GM12878 (cell line): ENCODE measurements at regions not wholly inside any gene's neighbourhood (a gene's known extent, or its start where the extent isn't known, plus 50 kb on each side); places are given as distances from the start of the nearest gene placed in this dataset.

Experiments used
- EED ChIP-seq: sonication (generic); IDR thresholded peaks from 2 replicates; pipeline ENCODE4 v1.6.1; 2016; ENCODE audit warnings: antibody characterized with exemption, low read depth
- FOXK2 ChIP-seq: fragments of 450-650 bp; IDR thresholded peaks from 2 replicates; pipeline ENCODE4 v1.6.1; 2017; ENCODE audit warnings: mild to moderate bottlenecking, moderate library complexity
- MEF2A ChIP-seq: IDR thresholded peaks from 2 replicates; pipeline ENCODE4 v1.6.1; 2011; ENCODE audit warnings: low read depth, mild to moderate bottlenecking, low read length, moderate library complexity; ENCODE audit not compliant: insufficient read depth
- NBN ChIP-seq: fragments of 450-650 bp; IDR thresholded peaks from 2 replicates; pipeline ENCODE4 v1.6.1; 2016
- POLR2A ChIP-seq: IDR thresholded peaks from 2 replicates; pipeline ENCODE4 v1.6.1; 2011; ENCODE audit warnings: low read depth, mild to moderate bottlenecking, low read length
- POLR2AphosphoS2 ChIP-seq: IDR thresholded peaks from 2 replicates; pipeline ENCODE4 v1.6.1; 2011; ENCODE audit warnings: low read depth, mild to moderate bottlenecking, low read length, improper control_type of control experiment, moderate library complexity
- POU2F2 ChIP-seq: IDR thresholded peaks from 3 replicates; pipeline ENCODE4 v1.6.1; 2011; ENCODE audit warnings: low read depth, mild to moderate bottlenecking, low read length, borderline replicate concordance
- RAD21 ChIP-seq: IDR thresholded peaks from 2 replicates; pipeline ENCODE4 v1.6.1; 2011; ENCODE audit warnings: mild to moderate bottlenecking, low read depth, low read length, moderate library complexity; ENCODE audit not compliant: insufficient read depth
- SMC3 ChIP-seq: IDR thresholded peaks from 2 replicates; pipeline ENCODE4 v1.6.1; 2011; ENCODE audit warnings: low read length, improper control_type of control experiment, borderline replicate concordance
- SUPT20H ChIP-seq: IDR thresholded peaks from 2 replicates; pipeline ENCODE4 v1.6.1; 2011; ENCODE audit warnings: low read depth, mild to moderate bottlenecking, low read length, moderate library complexity, borderline replicate concordance; ENCODE audit not compliant: control insufficient read depth
- YBX1 ChIP-seq: fragments of 450-650 bp; IDR thresholded peaks from 2 replicates; pipeline ENCODE4 v1.6.1; 2016; ENCODE audit warnings: antibody characterized with exemption
- ZNF274 ChIP-seq: IDR thresholded peaks from one replicate; pipeline ENCODE4 v1.8.0; 2011; ENCODE audit not compliant: insufficient read length, insufficient read depth
- ZSCAN29 ChIP-seq: fragments of 450-650 bp; IDR thresholded peaks from 2 replicates; pipeline ENCODE4 v1.6.1; 2017; ENCODE audit warnings: mild to moderate bottlenecking, moderate library complexity
- TF ChIP-seq, protein P1 (sequence below): fragments of 450-650 bp; IDR thresholded peaks from 2 replicates; pipeline ENCODE4 v1.6.1; 2016; ENCODE audit warnings: mild to moderate bottlenecking, moderate library complexity, borderline replicate concordance

DNA sequence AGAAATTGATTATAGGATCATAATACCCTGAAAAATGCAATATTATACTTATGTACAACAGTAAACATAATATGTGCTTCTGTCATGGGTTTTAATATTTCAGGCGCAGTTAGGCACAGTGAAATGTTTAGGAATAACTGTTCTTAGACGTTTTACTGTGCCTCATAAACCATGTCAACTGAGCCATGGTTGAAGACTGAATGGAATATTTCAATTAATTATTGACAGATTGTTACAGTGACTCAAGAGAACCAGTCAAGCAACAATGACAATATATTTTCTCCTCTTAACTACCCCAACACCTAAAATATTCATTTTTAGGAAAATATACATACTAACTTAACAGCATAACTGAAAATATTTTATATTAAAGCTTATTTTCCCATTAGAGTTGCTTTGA, 852.7 kb upstream of the FRG1 start (continued):
- TF ChIP-seq POU2F2: no peak
- TF ChIP-seq SUPT20H: no peak
- no peak for TF ChIP-seq SMC3
- no peak for TF ChIP-seq EED
- TF ChIP-seq ZNF274: no peak
- no peak for TF ChIP-seq ZSCAN29
- TF ChIP-seq RAD21: no peak
- TF ChIP-seq NBN: no peak
- no peak for TF ChIP-seq MEF2A
- TF ChIP-seq POLR2AphosphoS2: no peak
- TF ChIP-seq POLR2A: no peak
- no peak for TF ChIP-seq FOXK2
- TF ChIP-seq YBX1: no peak
- TF ChIP-seq, protein P1, sequence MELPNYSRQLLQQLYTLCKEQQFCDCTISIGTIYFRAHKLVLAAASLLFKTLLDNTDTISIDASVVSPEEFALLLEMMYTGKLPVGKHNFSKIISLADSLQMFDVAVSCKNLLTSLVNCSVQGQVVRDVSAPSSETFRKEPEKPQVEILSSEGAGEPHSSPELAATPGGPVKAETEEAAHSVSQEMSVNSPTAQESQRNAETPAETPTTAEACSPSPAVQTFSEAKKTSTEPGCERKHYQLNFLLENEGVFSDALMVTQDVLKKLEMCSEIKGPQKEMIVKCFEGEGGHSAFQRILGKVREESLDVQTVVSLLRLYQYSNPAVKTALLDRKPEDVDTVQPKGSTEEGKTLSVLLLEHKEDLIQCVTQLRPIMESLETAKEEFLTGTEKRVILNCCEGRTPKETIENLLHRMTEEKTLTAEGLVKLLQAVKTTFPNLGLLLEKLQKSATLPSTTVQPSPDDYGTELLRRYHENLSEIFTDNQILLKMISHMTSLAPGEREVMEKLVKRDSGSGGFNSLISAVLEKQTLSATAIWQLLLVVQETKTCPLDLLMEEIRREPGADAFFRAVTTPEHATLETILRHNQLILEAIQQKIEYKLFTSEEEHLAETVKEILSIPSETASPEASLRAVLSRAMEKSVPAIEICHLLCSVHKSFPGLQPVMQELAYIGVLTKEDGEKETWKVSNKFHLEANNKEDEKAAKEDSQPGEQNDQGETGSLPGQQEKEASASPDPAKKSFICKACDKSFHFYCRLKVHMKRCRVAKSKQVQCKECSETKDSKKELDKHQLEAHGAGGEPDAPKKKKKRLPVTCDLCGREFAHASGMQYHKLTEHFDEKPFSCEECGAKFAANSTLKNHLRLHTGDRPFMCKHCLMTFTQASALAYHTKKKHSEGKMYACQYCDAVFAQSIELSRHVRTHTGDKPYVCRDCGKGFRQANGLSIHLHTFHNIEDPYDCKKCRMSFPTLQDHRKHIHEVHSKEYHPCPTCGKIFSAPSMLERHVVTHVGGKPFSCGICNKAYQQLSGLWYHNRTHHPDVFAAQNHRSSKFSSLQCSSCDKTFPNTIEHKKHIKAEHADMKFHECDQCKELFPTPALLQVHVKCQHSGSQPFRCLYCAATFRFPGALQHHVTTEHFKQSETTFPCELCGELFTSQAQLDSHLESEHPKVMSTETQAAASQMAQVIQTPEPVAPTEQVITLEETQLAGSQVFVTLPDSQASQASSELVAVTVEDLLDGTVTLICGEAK: no peak
